GM18502 (cell line): ENCODE measurements at regions not wholly inside any gene's neighbourhood (a gene's known extent, or its start where the extent isn't known, plus 50 kb on each side); places are given as distances from the start of the nearest gene placed in this dataset.

ENCODE experiments used
- ATAC-seq: cut with Tn5 transposase; IDR thresholded peaks from one replicate; pipeline ENCODE4 v1.9.1; 2021; ENCODE audit warnings: mild to moderate bottlenecking; ENCODE audit not compliant: unreplicated experiment, poor library complexity

- ATAC-seq = no peak
Observed at GRCh38 chr10:9792181-9792580, 1225.5 kb upstream of the CELF2 start.

- ATAC-seq = no peak
Observed at GRCh38 chr10:9796564-9796963, 1221.1 kb upstream of the CELF2 start.

GRCh38 chr10:9800011-9800410 is 1217.7 kb upstream of the CELF2 start:
- no peak for ATAC-seq

DNA sequence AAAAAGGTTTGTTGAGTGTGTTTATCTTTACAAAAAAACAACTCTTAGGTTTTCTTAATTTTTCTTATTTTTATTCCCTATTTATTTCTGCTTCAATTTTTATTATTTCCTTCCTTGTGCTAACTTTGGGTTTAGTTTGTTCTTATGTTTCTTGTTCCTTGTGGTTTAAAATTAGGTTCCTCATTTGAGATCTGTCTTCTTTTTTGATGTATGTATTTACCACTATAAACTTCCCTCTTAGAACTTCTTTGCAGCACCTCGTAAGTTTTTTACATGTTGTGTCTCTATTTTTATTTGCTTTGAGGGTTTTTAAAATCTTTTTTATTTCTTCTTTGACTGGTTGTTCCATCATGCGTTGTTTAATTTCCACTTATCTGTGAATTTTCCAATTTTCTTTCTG is 1217.1 kb upstream of the CELF2 start:
- no peak for ATAC-seq

GRCh38 chr10:9807846-9808245 is 1209.8 kb upstream of the CELF2 start:
- no peak for ATAC-seq

- no peak for ATAC-seq
Observed at GRCh38 chr10:9811601-9812000, 1206.1 kb upstream of the CELF2 start.

DNA sequence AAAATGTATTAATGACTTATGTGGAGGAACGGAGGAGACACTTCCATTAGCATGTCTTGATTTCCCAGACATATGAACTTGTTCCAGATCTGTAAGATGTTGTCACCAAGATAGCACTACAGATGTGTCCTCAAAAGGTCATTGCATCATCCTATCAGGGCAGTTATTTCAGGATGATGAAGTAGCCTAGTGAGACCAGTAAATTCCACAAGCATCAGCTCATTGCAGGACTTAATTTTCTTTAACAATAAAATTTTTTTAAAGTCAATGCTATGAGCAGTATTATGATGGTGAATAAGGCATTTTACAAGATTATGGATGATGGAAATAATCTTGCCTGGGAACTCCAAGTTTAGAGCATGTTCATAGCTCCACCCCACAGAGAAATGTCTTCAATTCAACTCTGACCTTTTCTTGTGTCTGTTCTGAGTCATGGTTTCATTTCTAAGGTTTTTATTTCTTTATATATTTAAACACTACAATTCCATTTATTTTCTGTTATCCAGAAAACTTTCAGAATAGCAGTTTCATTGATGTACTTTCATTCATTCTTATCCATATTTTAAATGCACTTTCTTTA is 1203.3 kb upstream of the CELF2 start:
- no peak for ATAC-seq

DNA sequence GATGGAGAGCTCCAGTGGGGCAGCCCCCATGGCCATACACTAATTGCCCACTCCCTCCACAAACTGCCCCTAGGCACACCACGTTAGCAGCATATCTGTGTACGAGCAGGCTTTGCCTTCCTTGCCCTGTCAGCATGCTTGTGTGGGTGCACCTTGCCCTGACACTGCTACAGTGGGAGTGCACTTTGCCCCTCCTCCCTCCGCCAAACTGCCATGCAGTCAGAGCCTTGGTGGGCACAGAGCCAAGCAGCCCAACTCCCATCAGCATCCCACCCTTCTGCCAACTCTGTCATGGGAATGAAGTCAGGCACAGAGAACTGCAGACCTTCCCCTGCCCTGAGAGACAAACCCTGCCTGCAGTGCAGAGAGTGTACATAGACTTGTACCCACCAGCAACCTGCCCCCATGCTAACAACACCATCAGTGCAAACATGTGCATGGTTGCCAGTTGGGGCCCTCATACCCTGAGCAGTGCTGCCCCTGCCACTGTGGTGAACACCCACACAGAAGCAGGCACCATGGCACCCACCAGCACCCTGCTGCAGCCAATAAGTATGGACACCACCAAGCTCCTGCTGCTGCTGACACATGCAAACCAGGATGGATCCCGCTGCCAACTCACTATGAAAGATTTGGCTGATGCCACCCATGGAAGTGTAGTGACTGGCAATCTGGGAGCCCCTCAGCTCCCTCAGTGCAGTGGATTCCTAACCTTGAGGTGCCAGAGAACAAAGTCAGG is 1197.7 kb upstream of the CELF2 start:
- ATAC-seq = no peak

- ATAC-seq = no peak
Observed at GRCh38 chr10:9823268-9823930, 1194.3 kb upstream of the CELF2 start.

- ATAC-seq = no peak
Observed at GRCh38 chr10:9824631-9825071, 1193.0 kb upstream of the CELF2 start.

DNA sequence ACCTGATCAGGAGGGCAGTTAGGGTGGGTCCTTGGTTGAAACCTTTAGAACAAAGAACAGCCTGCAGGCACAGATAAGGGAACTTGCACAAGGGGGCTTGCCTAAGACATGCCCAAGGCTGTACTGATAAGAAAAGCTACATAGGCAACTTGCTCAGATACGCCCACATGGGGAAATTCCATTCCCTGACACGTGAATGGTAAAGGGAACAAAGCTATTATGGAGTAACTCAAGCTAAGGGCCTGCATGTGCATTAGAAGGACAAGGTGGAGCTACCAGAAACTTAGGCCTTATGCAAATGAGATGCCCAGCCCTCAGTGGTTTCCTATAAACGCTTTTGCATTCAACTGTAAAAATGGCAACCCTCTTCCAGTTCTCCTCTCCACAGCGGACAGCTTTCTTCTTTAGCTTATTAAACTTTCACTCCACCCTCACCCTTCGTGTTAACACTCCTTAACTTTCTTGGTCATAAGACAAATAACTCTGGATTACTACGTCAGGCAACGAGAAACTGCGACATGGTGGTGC is 1192.1 kb upstream of the CELF2 start:
- ATAC-seq = no peak

DNA sequence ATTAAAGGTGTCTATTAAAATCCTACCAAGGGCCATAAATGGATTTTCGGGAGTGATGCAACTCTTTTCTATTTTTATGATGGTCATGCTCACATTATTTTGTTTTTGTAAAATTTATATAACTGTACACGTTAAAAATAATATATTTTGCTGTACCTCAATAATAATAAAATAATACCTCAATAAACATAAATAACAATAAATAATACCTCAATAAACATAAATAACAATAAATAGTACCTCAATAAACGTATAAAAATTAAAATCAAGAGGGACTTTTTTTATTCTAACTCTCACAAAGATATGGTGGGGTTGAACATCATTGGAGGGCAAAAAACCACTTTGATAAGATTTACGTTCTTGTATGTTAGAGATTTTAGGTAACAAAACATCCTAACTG is 1189.6 kb upstream of the CELF2 start:
- no peak for ATAC-seq

DNA sequence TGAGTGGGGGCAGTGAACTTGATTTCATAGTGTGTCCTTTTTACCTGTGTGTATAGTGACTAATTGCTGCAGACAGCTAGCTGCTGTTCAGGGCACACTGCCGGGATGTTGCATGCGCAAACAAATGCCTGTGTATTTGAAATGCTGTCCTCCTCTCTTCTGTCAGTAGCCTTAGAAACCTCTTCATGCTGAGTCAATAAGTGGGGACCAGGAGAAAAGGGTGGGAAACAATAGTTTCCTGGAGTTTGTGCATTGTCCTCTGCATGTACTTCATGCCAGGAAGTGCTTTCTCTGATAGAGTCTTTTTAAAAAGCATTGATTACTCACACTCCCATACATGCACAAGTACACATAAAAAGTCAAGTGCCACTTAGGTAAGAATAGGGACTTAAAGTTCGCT is 1183.7 kb upstream of the CELF2 start:
- no peak for ATAC-seq

GRCh38 chr10:9834434-9834833 is 1183.2 kb upstream of the CELF2 start:
- no peak for ATAC-seq

- no peak for ATAC-seq
Observed at GRCh38 chr10:9845075-9845474, 1172.6 kb upstream of the CELF2 start.

- no peak for ATAC-seq
Observed at GRCh38 chr10:9848278-9848677, 1169.4 kb upstream of the CELF2 start.

DNA sequence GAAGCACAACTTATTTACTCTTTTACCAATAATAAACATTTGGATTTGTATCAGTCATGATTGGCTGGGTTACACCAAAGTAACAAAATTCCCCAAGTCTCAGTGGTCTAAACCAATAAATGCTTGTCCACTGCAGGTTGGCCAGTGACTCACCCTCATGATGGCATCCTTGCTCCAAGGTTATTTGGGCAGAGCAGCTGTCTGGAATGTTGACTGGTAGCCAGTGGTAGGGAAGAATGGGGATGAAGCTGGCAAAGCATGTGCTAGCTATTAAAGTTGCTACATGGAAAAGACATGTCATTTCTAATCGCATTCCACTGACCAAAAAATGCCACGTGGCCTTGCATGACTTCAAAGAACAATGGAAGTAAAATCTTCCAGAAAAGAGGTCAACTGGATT is 1168.7 kb upstream of the CELF2 start:
- ATAC-seq = no peak

DNA sequence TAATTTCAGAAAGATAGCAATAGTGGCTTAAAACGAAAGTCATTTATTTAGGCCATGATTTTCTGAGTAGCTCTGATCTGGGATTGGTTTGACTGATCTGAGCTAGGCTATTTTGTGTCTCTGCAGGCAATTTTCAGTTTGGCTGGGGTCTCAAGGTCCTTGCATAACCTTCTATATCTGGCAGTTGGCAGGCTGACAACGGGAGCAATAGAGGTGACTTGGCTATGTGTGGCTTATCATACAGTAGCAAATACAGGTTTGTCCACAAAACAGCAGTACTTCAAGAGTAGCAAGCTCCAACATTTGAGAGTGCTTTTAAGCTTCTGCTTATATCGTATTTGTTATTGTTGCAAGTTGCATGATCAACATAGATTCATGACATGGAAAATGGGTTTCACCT is 1167.3 kb upstream of the CELF2 start:
- no peak for ATAC-seq

- no peak for ATAC-seq
Observed at GRCh38 chr10:9851808-9852207, 1165.9 kb upstream of the CELF2 start.

DNA sequence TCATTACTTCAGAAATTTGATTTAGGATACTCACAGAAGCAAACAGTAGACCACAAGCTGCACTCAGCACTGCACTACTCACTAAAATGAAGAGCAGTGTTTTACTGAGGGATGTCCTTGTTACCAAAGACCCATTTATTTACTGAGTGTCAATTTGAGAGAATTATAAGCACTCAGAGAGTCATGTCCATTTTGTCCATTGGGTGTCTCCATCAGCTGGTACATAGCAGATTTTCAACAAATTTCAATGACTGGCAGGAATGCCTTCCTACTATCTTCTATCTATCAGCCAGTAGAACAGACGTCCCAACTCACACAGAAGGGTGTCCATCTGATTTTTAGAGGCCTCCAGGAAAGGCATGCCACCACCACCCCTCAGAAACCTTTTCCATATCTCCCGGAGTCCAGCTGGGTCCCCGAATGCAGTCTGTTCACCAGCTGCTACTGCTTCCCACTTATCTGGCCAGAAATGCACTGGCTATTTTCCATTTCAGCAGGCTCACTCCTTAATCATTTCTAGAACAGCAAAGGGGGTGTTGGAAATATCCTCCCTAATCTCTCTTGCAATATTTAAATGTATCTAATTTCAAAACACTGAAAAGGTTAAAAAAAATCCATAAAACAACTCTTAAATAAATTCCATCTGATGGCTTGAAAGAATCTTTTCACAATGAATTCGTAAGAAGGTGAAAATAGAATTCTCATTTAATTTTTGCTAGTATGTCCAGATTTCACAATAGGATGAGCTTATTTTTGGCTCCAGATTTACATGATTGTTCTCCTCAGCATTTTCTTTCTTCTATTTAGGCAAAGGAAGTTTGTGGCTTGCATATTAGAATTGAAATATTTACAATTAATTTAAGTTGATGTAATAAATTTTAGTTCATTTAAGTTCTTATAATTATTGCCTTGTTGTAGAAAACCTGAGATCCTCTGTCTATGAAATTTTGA is 1164.0 kb upstream of the CELF2 start:
- no peak for ATAC-seq
